HuH-7 (cell line): ENCODE measurements at regions not wholly inside any gene's neighbourhood (a gene's known extent, or its start where the extent isn't known, plus 50 kb on each side); places are given as distances from the start of the nearest gene placed in this dataset.
"Not testable (repeated sequence)": the region's sequence is repeated elsewhere in the genome, so short reads cannot be mapped to it uniquely, and the experiment has no call there.

ENCODE experiments used
- DNase-seq: peaks from one replicate; pipeline ENCODE4 v3.0.0; 2011; ENCODE audit warnings: low spot score

DNA sequence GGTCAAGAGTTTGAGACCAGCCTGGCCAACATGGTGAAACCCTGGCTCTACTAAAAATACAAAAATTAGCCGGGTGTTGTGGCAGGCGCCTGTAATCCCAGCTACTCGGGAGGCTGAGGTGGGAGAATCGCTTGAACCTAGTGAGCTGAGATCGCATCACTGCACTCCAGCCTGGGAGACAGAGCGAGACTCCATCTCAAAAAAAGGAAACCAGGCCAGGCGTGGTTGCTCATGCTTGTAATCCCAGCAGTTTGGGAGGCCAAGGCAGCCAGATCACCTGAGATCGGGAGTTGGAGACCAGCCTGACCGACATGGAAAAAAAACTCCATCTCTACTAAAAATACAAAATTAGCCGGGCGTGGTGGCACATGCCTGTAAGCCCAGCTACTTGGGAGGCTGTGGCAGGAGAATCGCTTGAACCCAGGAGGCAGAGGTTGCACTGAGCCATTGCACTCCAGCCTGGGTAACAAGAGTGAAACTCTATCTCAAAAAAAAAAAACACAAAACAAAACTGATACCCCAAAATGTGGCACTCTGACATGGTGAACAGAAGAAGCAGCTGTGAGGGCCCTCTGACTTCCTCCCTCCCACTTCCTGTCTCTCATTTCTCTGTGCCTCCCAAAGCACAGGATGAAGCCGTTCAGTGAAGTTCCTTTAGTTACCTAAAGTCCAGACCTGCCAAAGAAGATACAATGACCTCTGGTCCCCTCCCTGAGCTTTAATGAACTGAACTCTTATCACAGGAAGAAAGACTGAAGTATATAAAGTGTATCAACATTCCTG, 93.2 kb upstream of the GRIN2A start:
- not testable (repeated sequence) for DNase-seq

DNA sequence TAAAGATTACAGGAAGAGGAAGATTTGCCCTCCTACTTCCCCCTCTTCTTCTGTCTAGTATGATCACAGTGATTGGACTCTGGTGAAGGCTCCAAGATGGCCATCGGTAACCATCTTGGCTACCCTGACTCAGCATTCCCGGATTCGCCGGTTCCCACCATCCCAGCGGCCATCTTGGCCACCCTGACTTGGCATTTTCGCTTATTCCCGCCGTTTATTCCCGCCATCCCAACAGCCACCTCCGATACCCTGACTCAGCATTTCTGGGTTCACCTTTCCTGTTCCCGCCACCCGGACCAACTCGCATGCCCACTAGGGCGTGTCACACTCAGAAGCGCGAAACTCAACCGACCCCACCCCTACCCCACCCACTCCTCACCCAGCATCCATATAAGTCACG, 95.4 kb upstream of the GRIN2A start:
- no peak for DNase-seq

DNA sequence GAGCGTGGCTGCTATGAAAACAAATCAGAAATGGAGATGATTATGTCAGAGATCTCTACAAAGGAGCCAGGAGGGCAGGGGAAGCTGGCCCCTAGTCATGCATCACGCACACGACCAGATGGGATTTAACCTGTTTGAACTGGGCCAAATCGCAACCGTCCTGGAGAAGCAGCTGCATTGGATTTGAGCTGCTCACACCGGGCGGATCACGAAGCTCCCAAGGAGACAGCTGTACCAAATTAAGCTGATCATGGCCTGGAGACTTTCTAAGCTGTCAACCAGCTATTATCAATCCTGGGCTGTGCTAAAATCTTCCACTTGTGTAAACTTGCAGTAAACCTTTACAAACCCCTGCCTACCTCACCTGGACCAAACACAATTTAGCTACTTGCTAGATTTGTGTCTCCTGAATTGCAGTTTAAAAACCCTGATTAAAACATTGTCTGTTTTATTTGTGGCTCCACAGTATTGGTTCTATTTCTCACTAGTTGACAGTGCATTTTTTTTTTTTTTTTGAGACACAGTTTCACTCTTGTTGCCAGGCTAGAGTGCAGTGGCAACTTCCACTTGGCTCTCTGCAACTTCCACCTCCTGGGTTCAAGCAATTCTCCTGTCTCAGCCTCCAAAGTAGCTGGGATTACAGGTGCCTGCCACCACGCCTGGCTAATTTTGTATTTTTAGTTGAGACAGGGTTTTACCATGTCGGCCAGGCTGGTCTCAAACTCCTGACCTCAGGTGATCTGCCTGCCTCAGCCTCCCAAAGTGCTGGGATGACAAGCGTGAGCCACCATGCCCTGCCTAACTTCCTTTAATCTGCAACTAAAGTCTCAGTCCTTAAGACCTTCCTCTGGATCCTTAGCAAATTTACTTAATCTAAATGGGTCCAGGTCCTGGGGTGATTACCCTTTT, 98.3 kb upstream of the GRIN2A start:
- no peak for DNase-seq

DNA sequence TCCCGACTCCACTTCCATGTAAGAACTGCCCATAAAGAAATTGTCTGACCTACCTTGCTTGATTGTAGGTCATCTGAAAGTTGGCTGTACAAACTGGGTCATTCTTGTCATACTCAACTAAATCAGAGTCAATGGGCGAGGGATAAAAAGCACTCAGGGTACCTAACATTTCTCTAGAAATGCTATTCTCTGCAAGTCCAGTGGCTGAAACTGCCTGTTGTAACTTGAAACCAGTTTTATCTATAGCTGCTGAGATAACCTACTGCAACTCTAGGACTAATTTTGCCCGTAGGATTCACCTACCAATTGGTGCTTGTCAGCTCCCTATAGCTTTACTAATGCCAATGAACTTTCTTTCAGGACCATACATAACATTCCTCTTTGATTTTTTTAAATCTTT, 100.1 kb upstream of the GRIN2A start:
- DNase-seq = no peak

DNA sequence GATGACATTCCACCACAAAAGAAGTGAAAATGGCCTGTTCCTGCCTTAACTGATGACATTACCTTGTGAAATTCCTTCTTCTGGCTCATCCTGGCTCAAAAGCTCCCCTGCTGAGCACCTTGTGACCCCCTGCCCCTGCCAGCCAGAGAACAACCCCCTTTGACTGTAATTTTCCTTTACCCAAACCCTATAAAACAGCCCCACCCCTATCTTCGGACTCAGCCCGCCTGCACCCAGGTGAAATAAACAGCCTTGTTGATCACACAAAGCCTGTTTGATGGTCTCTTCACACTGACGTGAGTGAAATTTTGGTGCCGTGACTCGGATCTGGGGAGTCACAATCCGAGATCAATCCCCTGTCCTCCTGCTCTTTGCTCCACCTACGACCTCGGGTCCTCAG, 101.0 kb upstream of the GRIN2A start:
- not testable (repeated sequence) for DNase-seq

DNA sequence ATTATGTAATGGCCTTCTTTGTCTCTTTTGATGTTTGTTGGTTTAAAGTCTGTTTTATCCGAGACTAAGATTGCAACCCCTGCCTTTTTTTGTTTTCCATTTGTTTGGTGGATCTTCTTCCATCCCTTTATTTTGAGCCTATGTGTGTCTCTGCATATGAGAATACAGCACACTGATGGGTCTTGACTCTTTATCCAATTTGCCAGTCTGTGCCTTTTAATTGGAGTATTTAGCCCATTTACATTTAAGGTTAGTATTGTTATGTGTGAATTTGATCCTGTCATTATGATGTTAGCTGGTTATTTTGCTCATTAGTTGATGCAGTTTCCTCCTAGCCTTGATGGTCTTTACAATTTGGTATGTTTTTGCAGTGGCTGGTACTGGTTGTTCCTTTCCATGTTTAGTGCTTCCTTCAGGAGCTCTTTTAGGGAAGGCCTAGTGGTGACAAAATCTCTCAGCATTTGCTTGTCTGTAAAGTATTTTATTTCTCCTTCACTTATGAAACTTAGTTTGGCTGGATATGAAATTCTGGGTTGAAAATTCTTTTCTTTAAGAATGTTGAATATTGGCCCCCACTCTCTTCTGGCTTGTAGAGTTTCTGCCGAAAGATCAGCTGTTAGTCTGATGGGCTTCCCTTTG, 95.3 kb upstream of the ATF7IP2 start:
- not testable (repeated sequence) for DNase-seq

DNA sequence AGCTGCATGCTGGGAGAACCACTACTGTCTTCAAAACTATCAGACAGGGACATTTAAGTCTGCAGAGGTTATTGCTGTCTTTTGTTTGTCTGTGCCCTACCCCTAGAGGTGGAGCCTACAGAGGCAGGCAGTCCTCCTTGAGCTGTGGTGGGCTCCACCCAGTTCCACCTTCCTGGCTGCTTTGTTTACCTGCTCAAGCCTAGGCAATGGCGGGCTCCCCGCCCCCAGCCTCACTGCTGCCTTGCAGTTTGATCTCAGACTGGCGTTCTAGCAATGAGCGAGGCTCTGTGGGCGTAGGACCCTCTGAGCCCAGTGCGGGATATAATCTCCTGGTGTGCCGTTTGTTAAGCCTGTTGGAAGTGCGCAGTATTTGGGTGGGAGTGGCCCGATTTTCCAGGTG, 93.7 kb upstream of the ATF7IP2 start:
- not testable (repeated sequence) for DNase-seq

DNA sequence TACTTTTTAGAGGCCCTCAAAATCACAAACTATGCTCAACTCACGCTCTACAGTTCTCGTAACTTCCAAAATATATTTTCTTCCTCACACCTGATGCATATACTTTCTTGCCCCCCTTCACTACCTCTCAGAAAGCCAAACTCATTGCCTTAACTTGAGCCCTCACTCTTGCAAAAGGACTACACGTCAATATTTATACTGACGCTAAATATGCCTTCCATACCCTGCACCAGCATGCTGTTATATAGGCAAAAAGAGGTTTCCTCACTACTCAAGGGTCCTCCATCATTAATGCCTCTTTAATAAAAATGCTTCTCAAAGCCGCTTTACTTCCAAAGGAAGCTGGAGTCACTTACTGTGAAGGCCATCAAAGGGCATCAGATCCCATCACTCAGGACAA, 92.9 kb upstream of the ATF7IP2 start:
- DNase-seq = not testable (repeated sequence)

DNA sequence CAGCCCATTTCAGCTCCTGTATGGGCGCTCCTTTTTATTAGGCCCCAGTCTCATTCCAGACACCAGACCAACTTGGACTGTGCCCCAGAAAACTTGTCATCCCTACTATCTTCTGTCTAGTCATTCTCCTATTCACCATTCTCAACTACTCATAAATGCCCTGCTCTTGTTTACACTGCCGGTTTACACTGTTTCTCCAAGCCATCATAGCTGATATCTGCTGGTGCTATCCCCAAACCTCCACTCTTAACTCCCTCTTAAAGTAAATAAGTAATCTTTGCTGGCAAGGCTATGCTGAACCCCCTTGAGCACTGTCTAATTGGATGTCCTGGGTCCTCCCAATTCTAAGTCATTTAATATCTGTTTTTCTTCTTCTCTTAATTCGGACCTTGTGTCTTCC, 91.7 kb upstream of the ATF7IP2 start:
- DNase-seq = not testable (repeated sequence)

DNA sequence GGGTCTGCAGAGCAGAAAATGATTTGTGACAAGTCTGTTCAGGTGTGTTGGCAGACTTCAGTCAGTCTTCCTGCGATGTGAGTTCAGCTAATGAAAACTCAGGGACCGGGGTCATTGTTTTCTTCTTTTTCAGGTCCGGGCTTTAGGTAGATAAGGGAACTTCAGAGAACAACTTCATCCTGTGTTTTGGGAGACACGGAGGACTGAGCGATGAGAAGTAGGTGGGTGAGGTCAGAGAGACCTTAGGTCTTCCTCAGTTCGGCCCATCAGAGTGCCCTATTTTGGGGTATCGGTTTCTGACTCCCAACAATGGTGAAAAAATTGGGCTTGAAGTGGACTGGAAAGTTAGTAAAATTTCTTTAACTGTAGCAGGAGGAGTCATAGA, 88.9 kb upstream of the ATF7IP2 start:
- DNase-seq = no peak

DNA sequence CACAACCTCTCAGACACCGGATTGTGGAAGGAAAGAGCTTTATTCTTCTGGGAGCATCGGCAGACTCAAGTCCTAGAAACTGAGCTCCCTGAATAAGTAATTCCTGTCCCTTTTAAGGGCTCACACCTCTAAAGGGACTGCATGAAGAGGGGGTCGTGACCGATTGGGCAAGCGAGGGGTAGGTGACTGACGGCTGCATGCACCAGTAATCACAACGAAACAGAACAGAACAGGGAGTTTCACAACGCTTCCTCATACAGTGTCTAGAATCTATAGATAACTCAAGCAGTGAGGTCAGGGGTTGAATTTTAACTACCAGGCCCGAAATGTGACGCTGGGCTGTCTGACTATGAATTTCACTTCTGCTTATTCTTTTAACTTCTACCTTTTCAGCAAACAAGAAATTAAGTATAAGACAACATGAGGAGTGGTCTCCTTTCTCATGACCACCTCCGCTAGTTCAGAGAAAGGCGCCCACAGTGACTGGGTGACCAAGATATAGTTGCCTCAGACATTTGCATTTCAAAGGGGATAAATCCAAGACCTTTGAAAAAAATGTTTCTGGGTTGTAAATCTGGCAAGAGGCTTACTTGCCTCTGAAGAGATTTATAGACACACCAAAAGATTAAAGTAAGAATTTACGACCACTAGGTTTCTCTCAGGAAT, 88.4 kb upstream of the ATF7IP2 start:
- no peak for DNase-seq

DNA sequence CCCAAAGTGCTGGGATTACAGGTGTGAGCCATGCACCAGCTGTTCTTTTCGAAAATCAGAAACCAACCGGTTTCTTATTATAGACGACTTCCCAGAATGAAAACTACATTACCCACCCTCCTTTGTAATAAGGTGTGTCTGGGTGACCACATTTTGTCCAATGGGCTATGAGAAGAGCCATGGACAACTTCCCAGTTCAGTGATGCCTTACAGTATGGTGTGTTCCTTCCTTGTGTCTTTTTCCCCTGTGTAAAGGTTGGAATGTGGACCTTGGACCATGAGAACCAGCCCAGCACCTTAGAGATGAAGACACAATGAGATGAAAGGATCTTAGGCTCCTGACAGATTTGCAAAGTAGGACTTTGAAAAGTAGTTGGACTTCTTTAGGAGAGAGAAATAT, 85.0 kb upstream of the ATF7IP2 start:
- no peak for DNase-seq

DNA sequence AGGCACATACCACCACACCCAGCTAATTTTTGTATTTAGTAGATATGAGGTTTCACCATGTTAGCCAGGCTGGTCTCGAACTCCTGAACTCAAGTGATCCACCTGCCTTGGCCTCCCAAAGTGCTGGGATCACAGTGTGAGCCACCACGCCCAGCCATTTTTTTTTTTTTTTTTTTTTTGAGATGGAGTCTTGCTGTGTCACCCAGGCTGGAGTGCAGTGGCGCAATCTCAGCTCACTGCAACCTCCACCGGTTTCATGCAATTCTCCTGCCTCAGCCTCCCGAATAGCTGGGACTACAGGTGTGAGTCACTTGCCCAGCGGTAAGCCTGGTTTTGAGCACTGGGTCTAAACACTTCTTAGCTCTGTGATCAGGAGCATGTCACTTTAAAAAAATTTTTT, 84.3 kb upstream of the ATF7IP2 start:
- not testable (repeated sequence) for DNase-seq

DNA sequence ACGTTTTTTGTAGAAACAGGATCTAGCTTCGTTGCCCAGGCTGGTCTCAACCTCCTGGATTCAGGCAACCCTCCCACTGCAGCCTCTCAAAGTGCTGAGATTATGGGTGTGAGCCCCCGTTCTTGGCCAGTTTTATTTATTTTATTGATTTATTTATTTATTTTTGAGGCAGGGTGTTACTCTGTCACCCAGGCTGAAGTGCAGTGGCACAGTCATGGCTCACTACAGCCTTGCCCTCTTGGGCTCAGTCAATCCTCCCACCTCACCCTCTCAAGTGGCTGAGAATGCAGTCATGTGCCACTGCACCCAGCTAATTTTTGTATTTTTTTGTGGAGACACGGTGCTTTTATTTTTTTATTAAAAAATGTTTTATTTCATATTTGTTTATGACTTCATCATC, 79.9 kb upstream of the ATF7IP2 start:
- no peak for DNase-seq

DNA sequence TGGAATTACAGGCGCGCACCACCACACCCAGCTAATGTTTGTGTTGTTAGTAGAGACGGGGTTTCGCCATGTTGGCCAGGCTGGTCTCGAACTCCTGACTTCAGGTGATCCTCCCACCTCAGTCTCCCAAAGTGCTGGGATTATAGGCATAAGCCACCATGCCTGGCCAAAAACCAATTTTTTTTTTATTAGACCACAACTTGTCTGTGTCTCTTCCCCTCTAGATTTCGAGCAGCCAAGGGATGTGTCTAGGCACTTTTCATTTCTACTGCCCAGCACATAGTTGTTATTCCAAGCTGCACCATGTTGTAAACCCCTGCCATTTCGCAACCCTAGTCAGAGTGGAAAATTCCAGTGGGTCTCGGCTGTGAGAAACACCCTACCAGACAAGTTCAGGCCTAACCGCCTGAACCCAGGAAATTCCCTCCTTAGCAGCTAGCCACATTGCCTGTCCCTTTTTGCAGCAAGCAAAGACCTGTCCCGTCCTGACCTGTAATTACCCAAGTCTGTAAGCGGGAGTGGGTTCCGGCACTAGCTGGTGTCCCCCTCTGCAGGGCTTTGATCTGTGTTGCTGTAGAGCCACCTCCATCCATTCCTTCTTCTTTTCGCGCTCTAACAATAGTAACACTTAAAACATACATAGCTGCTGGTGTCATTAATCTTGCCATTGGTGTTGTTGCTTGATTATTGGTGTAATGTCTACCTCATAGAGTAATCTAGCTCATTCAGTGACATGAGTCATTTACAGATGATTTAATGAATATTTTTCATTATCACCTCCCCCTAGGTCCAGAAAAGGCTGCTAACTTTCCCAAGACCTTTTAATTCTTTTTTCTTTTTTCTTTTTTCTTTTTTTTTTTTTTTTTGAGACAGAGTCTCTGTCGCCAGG, 77.3 kb upstream of the ATF7IP2 start:
- DNase-seq = peak; percentile 49

DNA sequence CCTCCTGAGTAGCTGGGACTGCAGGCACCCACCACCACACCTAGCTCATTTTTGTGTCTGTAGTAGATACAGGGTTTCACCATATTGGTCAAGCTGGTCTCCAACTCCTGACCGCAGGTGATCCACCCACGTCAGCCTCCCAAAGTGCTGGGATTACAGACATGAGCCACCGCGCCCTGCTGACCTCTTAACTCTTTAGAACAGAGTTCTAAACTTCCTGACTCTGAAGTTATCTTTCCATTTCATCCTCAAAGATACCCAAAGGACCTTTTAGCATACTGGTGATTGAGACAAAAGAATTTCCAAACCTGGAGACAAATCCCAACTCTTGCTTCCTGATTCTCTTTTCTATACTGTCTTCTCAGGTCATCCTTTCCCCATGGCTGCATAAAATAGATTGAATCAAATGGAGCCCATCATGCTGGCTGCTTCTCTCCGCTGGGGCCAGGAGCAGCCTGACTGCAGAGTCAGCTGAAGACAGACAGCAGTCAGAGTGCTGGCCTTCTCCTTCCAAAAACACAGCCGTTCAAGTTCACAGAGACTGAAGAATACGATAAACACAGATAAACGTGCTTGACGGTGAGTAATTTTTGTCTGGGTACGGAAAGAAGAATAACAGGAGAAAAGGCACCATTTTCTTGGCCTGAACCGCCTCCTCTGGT, 76.5 kb upstream of the ATF7IP2 start:
- no peak for DNase-seq

DNA sequence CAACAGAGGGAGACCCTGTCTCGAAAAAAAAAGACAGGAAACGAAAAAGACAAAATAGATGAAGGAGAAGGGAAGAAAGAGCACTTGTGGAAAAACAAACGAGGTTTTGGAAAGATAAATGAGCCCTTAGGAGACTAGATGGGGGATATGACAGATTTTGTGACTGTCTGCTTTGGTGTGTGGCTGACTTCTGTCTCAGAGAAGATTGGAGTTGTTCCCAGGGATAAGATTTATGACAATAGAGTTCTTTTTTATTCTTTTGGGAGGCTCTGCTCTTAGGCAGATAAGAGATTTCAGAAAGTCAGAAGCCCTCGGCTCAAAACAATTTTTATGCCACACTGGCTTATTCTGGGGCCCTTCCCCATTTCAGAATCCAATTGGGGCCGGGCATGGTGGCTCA, 73.9 kb upstream of the ATF7IP2 start:
- DNase-seq = no peak

DNA sequence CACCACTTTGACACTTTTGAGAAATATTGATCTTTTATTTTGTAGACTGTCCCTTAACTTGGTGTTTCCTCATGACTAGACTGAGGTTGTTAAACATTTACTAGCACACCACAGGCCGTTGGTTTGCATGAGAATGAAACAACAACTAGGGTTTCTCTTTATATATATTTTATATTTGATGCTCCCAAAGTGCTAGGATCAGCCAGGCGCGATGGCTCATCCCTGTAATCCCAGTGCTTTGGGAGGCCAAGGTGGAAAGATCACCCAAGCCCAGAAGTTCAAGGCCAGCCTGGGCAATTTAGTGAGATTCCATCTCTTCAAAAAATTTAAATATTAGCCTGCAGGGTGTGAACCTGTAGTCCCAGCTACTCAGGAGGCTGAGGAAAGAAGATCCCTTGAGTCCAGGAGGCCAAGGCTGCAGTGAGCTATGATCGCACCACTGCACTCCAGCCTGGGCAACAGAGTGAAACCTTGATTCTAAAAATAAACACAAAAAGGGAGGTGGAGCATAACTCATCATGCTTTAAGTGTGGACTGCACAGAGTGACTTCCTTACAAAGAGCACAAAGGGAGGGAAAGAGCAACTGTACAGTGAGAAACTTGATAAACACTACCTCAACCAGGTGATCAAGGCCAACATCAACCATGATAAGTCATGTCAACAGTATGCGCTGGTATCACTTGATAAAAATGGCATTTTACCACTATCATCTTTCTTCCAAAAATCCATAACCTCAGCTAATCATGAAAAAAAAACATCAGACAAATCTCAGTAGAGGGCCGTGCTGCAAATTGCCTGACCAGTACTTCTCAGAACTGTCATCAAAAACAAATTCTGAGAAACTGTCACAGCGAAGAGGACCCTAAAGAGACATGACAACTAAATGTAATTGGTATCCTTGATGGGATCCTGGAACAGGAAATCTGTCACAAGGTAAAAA, 72.8 kb upstream of the ATF7IP2 start:
- no peak for DNase-seq

DNA sequence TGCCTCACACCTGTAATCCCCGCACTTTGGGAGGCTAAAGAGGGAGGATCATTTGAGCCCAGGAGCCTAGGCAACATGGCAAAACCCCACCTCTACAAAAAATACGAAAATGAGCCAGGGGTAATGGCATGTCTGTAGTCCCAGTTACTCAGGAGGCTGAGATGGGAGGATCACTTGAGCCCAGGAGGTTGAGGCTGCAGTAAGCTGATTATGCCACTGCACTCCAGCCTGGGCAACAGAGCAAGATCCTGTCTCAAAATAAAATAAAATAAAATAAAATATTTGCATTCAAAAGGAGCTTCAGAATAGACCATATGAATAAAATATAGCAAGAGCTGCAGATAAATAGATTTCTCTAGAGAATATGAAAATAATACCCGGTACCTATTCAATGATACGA, 71.5 kb upstream of the ATF7IP2 start:
- DNase-seq = no peak

DNA sequence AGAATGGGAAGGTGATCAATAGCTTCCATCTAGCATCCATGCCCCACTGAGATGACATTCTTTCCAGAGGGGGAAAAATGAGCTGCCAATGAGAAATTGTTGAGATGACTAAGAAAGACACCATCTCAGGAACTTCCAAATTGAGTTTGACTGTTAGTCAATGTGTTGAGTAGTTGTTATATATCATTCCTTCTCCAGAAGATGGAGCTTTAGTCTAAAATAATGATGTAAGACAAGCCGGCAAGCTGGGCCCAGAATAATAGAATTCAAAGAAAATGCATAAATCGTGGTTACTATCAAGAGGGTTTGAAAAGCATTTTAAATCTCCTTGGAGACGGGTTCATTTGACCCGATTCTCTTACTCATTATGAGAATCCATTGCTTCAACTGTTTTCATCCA, 71.0 kb upstream of the ATF7IP2 start:
- DNase-seq = no peak
